ENCODE measurements at regions not wholly inside any gene's neighbourhood (a gene's known extent, or its start where the extent isn't known, plus 50 kb on each side); places are given as distances from the start of the nearest gene placed in this dataset.

DNA sequence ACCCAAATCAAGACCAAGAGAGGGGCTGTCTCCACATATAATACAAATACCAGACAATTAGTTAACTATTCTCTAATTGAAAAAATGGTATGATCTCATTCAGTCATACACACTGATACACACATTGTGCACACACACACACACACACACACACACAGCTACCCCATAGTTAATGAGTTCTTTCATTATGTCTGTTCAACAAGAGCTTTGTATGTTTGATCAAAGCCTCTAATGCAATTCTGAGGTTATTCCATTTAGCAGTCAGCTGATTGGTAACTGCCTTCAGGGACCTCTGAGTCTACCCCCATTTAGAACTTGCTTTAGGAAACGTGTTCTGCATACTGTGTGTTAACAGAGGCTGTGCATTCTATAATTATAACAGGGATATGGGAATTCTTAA lies 741.4 kb upstream of the LRRTM4 start:
- Histone ChIP-seq H3K4me3 (ENCODE audit: insufficient read depth, low read length) (no peak overlapping the region), H2AFZ (ENCODE audit: low read length) (no peak overlapping the region), H3K27me3 (ENCODE audit: insufficient read depth, low read length) (no peaks in the 10 kb centered on the region), H3K79me2 (ENCODE audit: insufficient read depth, low read length) (no peaks in the 10 kb centered on the region), H3K4me2 (ENCODE audit: insufficient read depth, low read length) (no peak overlapping the region), H3K27ac (ENCODE audit: low read depth, low read length) (no peak overlapping the region), H3K4me1 (ENCODE audit: insufficient read depth, low read length) (no peaks in the 10 kb centered on the region), H3K36me3 (ENCODE audit: insufficient read depth, low read length) (no peaks in the 10 kb centered on the region), H3K9me3 (ENCODE audit: low read depth, low read length) (peaks cover 2% of the 10 kb centered on the region), H4K20me1 (ENCODE audit: insufficient read depth, low read length) (no peaks in the 10 kb centered on the region)
- TF ChIP-seq, protein P1, sequence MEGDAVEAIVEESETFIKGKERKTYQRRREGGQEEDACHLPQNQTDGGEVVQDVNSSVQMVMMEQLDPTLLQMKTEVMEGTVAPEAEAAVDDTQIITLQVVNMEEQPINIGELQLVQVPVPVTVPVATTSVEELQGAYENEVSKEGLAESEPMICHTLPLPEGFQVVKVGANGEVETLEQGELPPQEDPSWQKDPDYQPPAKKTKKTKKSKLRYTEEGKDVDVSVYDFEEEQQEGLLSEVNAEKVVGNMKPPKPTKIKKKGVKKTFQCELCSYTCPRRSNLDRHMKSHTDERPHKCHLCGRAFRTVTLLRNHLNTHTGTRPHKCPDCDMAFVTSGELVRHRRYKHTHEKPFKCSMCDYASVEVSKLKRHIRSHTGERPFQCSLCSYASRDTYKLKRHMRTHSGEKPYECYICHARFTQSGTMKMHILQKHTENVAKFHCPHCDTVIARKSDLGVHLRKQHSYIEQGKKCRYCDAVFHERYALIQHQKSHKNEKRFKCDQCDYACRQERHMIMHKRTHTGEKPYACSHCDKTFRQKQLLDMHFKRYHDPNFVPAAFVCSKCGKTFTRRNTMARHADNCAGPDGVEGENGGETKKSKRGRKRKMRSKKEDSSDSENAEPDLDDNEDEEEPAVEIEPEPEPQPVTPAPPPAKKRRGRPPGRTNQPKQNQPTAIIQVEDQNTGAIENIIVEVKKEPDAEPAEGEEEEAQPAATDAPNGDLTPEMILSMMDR (IDR thresholded peaks at IDR 0.05; ENCODE audit: extremely low read depth, low read depth, low read length) = no peak
- DNase-seq (ENCODE audit: insufficient read length, low spot score, missing footprints) = no peak

DNA sequence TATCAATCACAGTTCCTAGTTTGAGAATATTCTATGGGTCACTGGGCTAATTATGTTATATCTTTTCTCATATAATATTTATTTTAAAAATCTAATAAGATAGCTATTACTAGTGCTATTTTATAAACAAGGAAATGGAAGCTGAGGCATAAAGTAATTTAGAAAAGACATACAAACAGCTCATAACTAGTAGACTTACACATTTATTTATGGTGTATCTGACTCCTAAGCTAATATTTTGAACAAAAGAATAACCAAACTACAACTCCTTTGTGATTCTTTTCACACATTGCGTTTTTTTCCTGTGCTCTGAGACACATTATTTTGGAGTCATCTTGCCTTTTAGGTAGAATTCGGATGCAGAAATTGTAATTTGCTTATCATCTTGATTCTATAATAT lies 742.0 kb upstream of the LRRTM4 start:
- no peaks in the 10 kb centered on the region for H3K79me2 ChIP-seq (ENCODE audit: insufficient read depth, low read length)
- no peaks in the 10 kb centered on the region for H3K27me3 ChIP-seq (ENCODE audit: insufficient read depth, low read length)
- TF ChIP-seq, protein P1 (IDR thresholded peaks at IDR 0.05; ENCODE audit: extremely low read depth, low read depth, low read length) = no peak
- H3K27ac ChIP-seq (ENCODE audit: low read depth, low read length) = no peak overlapping the region
- no peaks in the 10 kb centered on the region for H3K4me1 ChIP-seq (ENCODE audit: insufficient read depth, low read length)
- no peak overlapping the region for H3K4me3 ChIP-seq (ENCODE audit: insufficient read depth, low read length)
- H3K4me2 ChIP-seq (ENCODE audit: insufficient read depth, low read length) = no peak overlapping the region
- no peaks in the 10 kb centered on the region for H4K20me1 ChIP-seq (ENCODE audit: insufficient read depth, low read length)
- no peak for DNase-seq (ENCODE audit: insufficient read length, low spot score, missing footprints)
- no peak overlapping the region for H2AFZ ChIP-seq (ENCODE audit: low read length)
- no peaks in the 10 kb centered on the region for H3K9me3 ChIP-seq (ENCODE audit: low read depth, low read length)
- no peaks in the 10 kb centered on the region for H3K36me3 ChIP-seq (ENCODE audit: insufficient read depth, low read length)

DNA sequence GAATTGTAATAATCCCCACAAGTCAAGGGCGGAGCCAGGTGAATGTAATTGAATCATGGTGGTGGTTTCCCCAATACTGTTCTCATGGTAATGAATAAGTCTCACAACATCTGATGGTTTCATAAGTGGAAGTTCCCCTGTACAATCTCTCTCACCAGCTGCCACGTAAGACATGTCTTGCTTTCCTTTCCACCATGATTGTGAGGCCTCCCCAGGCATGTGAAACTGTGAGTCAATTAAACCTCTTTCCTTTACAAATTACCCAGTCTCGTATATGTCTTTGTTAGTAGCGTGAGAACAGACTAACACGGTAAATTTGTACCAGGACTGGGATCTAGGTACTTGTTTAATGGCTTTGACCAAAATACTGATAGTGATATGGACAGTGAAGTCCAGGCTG lies 744.3 kb upstream of the REG3G start:
- H3K9me3 ChIP-seq (ENCODE audit: low read depth, low read length) = peaks cover 2% of the 10 kb centered on the region
- H3K27ac ChIP-seq (ENCODE audit: low read depth, low read length) = no peak overlapping the region
- no peaks in the 10 kb centered on the region for H3K4me1 ChIP-seq (ENCODE audit: insufficient read depth, low read length)
- H4K20me1 ChIP-seq (ENCODE audit: insufficient read depth, low read length) = no peaks in the 10 kb centered on the region
- TF ChIP-seq, protein P1 (IDR thresholded peaks at IDR 0.05; ENCODE audit: extremely low read depth, low read depth, low read length) = no peak
- no peaks in the 10 kb centered on the region for H3K27me3 ChIP-seq (ENCODE audit: insufficient read depth, low read length)
- no peaks in the 10 kb centered on the region for H3K79me2 ChIP-seq (ENCODE audit: insufficient read depth, low read length)
- no peak for DNase-seq (ENCODE audit: insufficient read length, low spot score, missing footprints)
- H3K36me3 ChIP-seq (ENCODE audit: insufficient read depth, low read length) = no peaks in the 10 kb centered on the region
- H3K4me3 ChIP-seq (ENCODE audit: insufficient read depth, low read length) = no peak overlapping the region
- no peak overlapping the region for H2AFZ ChIP-seq (ENCODE audit: low read length)
- no peak overlapping the region for H3K4me2 ChIP-seq (ENCODE audit: insufficient read depth, low read length)

DNA sequence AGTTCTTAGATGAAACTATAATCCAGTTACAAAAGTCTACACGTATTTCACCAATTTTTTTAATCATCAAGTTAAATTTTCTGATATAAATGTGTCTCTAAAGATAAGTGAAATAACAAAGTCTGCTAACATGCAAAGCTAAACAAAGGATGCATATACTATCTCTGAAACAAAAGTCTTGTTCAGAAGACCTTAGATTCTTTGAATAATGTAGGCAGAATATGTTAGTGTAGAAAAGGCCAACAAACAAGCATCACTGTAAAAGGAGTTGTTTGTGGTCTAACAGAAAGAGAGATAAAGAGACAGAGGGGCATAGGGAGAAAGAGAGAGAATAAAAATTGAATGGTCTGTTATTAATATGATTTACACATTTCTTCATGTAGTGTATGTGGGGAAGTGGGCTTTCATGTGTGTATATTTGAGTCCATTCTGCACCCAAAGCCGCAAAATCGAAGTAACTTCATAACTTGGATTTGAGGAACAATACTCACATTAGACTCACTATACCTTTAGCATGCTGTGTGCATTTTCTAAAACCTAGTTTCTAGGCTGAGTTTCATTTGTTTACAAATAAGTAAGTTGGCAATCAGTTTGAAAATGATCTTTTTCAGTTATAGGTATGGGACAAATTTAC lies 734.8 kb upstream of the REG3G start:
- TF ChIP-seq, protein P1 (IDR thresholded peaks at IDR 0.05; ENCODE audit: extremely low read depth, low read depth, low read length) = no peak
- Histone ChIP-seq H2AFZ (ENCODE audit: low read length) (no peak overlapping the region), H3K36me3 (ENCODE audit: insufficient read depth, low read length) (no peaks in the 10 kb centered on the region), H3K4me3 (ENCODE audit: insufficient read depth, low read length) (no peak overlapping the region), H4K20me1 (ENCODE audit: insufficient read depth, low read length) (no peaks in the 10 kb centered on the region), H3K27ac (ENCODE audit: low read depth, low read length) (no peak overlapping the region), H3K4me1 (ENCODE audit: insufficient read depth, low read length) (no peaks in the 10 kb centered on the region), H3K79me2 (ENCODE audit: insufficient read depth, low read length) (no peaks in the 10 kb centered on the region), H3K9me3 (ENCODE audit: low read depth, low read length) (no peaks in the 10 kb centered on the region), H3K4me2 (ENCODE audit: insufficient read depth, low read length) (no peak overlapping the region), H3K27me3 (ENCODE audit: insufficient read depth, low read length) (no peaks in the 10 kb centered on the region)
- no peak for DNase-seq (ENCODE audit: insufficient read length, low spot score, missing footprints)
